ENCODE measurements at regions not wholly inside any gene's neighbourhood (a gene's known extent, or its start where the extent isn't known, plus 50 kb on each side); places are given as distances from the start of the nearest gene placed in this dataset.
"Not testable (repeated sequence)": the region's sequence is repeated elsewhere in the genome, so short reads cannot be mapped to it uniquely, and the experiment has no call there.

DNA sequence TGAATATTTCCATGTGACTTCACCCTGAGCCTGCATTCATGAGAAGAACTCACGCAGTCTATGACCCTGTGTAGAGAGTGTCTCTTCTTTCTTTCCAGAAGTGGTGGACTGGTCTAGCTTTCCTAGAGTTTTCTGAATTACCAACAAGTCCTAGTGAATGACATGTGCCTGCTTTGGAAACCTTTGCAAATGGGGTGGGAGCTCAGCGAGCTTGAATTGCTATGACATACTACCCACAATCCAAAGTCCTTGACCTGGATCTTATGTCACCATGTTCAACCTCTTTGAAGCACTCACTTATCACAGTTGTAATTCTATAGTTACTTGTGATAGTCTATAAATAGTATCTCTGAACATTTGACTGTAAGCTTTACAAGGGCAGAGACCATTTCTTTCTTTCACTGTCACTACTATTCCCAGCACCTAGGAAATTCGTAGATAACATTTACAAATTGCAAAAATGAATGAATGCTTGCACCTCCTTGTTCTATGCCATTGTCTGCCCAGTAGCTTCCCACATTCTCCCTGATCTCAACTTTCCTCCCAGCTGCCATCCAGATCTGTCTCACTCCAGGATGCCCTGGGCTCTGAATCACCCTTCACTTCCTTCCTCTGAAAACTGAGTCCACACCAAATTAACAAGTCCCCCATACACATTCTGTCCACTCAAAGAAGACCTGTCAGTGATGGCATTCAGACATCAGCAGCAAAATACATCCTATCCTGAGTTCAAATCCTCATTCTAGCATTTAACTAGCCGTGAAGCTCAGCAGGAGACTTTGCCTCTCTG, 201.9 kb upstream of the SESN3 start:
- DNase-seq = no peak

DNA sequence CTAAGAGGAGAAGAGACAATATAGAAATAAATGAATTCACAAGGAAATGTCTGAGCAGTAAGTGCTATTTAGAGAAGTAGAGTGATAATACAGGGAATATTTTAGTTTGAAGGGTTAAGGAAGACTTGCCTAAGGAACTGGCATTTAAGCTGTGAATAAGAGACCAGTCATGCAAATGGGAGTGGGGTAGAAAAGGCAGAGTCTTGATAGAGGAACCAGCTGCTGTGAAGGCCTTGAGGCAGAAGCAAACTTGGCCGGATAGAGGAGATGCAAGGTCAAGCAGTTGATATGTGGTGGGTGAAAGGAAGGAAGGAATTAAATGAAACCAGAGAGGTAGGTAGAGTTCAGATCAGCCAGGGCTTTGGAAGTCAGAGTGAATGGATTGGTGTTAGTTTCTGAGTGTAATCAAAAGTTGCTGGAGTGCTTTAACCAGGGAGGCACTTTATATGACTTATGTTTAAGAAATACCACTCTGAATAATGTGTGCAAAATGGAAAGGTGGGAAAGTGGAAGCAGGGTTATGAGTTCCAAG, 198.4 kb upstream of the SESN3 start:
- DNase-seq = no peak

DNA sequence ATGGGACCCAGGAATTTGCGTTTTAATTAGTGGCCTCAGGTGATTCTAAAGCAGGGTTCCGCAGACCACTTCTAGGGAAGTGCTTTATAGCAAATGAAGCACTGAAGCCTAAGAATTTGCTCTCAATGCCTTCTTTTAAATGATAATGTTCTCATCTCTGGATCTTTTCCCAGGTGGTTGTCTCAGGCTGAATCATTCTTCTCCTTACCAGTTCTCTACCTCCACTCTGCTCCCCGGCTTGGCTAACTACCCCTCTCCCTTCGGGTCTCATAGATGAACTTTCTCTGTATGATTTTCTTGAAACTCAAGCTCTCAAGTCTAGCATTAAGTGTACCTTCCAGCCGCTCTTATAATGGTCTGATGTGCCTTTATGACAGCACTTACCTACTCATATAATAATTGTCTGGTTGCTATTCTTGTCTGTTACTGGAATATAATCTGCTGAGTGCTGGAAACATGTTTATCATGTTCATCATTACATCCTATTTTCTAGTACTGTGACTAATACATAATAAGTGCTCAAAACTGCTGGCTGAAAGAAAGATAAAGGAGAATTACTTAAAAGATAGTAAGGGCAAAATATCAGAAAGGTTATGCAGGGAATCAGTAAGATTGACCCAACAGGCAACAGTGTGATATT, 195.9 kb upstream of the SESN3 start:
- DNase-seq = no peak

DNA sequence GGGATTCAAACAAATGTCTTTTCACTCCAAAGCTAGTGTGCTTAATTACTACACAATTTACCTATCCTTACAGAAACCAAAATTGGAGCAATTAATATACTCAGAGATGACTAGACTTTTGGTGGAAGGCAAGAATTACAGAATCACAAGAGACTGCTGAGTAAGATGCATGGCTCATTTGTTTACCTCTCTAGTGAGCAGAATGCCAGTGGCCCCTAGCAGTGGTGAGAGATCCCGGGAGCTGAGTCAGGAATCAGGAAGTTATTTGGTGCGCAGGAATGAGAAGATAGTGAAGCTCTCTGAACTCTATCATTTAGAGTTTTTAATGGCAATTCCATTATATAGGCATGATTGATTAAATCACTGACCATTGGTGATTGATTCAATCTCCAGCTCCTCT, 188.9 kb upstream of the SESN3 start:
- no peak for DNase-seq

DNA sequence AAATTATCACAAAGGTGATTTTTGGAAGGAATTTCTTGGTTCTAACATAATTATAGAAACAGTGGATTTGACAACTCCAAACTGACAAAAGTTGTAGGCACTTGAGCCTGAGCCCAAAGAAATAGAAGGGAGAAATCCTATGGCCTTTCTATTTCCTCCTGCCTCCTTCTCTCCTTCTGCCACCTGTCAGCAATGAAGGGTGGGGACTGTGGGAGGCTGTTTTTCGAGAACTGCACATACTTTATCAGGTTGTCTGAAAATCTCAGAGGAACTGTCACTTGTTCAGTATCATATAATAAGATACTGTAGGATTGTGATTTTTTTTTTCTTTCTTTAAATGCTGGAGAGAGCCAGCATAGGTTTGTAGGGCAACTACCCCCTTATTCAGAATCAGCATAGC, 187.9 kb upstream of the SESN3 start:
- no peak for DNase-seq

DNA sequence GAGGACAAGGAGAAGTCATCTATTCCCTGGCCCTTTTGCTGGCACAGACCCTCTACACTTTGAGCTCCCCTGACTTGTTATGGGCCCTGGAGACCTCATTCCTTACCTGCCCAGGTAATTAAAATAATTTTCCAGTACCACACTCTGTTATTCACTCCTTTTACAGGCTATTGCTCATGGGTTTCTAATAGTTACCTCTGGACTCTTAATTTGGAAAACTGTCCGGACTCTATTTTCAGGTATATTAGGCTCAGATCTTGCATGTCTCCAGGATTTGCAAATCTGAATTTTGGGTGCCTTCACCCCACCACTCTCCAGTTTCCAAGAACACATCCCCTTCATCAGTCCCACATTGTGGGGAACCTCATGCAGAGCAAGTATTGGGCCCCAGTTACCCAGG, 186.8 kb upstream of the SESN3 start:
- DNase-seq = no peak

DNA sequence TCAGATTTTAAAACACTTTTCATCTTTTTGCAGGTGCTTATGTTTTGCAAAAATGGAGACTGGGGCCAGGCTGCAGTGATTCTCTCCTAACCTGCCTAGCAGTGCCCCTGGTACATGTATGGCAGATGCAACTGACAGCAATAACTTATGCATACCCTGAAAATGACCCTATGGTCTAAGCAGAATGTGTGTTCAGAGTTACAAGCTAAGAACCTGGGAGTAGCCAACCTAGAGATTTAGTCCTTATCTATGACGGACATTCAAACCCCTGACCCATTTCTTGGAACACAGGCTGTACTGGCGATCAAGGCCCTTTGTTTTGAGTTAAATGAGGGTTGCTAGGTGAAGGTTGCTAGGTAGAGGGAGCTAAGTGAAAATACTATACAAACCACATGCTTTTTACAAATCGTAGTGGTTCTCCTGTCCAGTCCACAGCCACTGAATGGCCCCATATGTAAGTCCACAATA, 184.9 kb upstream of the SESN3 start:
- DNase-seq = no peak

DNA sequence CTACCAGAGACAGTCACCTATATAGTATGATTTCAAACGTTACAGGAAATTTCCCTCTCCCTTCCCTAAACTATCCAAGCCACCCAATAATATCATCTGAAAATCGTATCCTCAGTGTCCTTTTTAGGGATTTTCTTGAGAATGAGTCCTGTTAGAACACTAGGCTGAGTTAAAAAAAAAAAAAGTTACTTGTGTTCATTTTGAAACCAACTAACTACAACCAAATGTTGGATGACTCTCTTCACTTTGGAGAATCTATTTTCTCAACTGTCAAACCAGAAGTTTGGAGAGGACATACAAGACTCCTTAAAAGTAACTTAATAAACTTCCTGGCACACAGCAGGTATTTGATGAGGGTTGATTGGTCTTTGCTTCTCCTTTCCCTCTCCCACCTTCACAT, 183.2 kb upstream of the SESN3 start:
- no peak for DNase-seq

DNA sequence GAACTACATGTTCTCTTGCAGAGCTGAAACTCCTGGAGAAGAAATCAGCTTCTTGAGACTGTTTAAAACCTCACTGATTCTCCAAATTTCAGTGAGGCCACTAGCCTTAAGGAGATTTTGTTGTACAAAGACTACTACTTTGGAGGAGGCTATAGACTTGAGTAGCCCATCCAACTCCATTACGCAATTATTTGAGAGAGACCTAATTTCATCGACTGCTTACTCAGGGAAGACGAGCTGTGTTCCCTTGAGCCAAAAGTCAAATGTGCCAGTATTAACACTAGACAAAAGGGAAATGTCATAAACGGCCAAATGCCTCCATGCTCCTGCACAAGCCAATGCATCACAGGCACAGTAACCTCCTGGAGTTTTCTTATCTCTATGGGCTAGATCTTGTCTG, 182.8 kb upstream of the SESN3 start:
- DNase-seq = no peak

DNA sequence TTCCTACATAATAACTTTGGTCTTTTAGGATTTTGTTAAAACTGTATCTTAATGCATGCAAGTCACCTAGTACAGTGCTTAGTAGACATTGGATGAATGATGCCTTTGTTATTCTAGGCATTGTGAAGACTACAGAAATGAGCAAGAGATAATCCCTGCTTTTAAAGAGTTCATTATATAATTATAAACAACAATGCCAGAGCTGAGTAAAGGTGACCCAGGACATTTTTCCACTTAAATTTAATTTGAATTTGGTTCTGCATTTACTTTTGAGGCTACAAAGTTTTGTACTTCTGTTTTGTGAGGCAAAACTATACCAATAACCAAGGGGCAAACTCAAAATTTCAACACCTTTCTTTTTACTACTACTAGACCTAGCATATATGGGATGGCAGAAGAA, 182.0 kb upstream of the SESN3 start:
- DNase-seq = no peak

DNA sequence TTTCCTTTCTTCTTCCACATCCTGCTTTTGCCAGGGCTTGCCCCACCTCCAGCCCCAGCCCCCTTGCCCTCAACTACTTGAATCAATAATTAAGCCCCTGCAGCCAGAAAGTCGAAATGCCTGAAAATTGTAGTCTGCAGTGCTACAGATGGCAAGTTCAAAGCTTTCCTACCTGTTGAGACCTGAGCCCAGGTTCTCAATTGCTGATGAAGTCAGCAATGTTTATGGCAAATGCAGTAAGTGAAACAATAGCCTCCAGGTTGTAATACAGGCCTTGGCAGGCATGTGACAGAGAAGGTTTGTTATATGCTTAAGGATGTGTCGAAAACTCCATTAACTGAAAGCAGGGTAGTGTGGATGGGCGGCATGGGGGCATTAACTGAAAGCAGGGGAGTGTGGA, 181.1 kb upstream of the SESN3 start:
- no peak for DNase-seq

DNA sequence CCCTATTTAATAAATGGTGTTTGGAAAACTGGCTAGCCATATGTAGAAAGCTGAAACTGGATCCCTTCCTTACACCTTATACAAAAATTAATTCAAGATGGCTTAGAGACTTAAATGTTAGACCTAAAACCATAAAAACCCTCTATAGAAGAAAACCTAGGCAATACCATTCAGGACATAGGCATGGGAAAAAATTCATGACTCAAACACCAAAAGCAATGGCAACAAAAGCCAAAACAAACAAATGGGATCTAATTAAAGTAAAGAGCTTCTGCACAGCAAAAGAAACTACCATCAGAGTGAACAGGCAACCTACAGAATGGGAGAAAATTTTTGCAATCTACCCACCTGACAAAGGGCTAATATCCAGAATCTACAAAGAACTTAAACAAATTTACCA, 179.7 kb upstream of the SESN3 start:
- not testable (repeated sequence) for DNase-seq

DNA sequence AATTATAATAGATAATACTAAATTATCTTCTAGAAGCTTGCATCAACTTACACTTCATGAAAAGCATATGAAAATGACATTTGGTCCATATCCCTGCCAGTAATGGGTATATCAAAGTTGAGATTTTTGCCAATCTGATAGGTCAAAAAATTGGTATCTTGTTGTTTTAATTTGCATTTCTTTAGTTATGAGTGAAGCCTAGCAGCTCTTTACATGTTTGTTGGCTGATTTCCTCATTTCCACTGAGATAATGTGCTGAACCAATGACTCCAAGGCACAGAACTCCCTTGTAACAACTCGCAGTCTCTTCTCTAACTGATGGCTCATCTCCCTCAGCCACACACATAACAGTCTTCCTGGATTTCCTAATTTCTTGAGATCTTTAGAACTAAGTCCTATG, 175.3 kb upstream of the SESN3 start:
- DNase-seq = no peak

DNA sequence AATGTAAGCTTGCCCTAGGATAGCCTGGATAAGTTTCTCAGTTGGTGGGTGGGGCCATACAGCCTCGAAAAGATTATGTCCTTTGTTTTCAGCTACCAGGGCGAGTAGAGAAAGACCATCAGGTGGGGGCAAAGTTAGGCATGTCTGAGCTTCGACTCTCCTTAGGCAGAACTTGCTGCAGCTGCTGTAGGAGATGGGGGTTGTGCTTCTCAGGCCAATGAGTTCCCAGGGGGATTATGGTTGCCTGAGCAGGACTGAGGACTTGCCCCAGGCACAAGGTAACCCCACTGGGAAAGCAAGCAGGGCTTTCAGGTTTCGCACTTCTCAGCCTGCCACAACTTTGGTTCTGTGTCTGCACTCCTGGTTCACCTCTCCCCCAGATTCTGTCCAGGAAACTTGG, 173.4 kb upstream of the SESN3 start:
- DNase-seq = no peak

DNA sequence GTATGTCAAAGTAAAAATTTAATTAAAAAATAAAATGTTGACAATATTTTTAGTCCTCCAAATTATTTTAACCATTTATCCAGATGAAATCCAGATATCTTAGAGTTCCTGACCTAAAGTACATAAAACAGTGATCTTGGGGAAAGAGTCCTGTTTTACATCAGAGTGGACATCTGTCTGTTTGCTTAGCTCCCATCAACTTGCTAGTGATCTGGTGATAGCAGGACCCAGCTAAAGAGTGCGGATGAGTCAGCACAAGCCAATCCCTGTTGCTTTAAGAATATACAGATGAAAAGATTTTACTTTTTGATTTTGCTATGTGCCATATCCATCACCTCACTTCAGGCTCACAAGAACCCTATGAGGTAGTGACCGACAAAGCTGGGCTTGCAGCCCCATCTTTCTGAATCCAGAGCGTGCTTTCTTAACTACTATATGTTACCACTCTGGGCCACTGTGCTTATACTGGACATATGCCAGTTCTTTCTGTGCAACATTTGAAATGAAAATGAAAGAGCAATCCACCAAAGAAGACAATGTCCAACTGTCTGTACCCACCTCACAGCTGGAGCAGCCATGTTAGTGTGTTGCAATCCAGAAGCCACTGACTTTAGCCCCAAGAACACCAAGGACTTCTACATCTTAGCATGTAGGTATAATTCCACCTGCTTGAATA, 167.6 kb upstream of the SESN3 start:
- DNase-seq = no peak

DNA sequence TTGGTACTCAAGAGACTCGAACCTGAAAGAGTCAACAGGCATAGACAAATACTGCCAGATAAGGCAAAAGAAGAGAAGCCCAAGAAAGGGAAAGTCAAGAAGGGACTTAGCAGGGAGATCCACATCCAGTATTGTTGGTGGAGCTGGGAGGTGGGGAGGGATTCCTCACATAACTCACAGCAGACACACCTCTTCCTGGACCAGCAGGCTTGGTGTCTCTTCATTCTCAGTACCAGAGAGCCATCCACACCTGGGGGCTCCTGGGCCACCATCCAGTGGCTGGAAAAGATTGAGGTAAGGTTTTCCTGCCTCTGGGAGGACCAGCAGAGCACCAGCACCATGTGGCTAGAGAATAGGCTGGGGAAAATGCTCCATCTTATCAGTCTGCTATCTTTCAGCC, 161.6 kb upstream of the SESN3 start:
- DNase-seq = no peak

DNA sequence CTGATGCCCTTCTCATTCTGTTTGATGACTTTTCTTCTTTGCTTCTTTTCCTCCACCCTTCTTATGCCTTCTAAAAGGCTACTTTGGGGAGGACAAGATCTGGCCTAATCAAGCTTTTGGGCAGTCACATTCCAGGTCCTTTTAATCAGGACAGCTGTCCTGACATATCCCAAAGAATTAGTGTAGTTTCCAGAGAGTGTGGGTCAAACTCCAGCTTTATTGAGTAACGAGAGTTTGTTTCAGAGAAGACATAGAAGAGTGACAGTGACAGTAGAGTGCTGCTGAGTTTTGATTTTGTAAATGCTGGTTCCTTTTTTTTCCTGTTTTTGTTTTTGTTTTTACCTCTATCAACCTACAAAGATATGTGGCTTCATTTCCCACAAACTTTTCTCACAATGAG, 158.4 kb upstream of the SESN3 start:
- DNase-seq = no peak

DNA sequence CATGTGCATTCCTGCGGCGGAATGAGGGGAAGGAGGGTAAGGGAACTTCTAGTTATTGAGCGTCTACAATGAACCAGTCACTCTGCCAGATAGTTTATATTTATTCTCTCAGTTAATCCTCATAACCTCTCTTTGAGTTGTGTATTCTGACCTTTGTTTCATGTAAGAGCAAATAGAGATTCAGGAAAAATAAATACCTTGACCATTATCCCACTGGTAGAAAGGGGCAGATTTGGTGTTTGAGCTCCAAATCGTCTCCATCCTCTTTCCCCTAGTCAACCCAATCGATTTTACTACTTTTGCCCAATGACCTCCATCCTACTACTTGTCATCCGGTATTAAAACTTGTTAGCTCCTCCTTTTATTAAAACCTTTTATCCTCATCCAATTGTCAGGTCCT, 157.1 kb upstream of the SESN3 start:
- no peak for DNase-seq

DNA sequence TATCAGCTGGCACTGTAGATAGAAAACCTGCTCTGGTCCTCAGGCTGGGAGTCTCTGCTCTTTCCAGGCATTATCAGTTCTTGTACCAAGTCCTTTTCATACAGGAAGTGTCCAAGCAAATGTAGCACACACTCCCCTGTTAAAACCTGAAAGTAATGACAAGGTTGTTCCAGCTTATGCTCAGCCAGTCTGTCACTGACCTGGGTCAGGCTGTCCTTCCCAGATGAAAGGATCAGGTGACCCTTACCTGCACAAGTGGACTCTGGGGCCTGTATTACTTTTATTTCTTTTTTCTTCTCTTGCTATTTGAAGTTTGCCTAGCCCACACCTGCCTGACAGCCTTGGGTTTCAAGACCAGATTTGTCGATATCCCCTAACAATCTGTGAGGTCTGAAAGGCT, 156.3 kb upstream of the SESN3 start:
- DNase-seq = no peak

DNA sequence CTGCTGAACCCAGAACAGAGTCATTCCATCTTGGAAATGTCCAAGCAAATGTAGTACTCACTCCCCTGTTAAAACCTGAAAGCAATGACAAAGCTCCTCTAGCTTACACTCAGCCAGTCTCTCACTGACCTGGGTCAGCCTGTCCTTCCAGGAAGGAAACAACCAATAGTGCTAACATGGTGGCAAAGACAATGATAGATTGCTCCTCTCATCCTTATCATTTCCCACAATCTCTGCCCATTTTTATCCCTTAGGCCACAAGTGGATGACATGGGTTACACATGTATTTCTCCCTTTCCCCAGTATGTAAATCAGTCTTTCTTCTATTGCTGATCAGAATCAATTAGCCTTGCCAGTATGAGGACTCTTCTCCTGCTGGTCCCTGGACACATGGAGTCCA, 154.6 kb upstream of the SESN3 start:
- no peak for DNase-seq

DNA sequence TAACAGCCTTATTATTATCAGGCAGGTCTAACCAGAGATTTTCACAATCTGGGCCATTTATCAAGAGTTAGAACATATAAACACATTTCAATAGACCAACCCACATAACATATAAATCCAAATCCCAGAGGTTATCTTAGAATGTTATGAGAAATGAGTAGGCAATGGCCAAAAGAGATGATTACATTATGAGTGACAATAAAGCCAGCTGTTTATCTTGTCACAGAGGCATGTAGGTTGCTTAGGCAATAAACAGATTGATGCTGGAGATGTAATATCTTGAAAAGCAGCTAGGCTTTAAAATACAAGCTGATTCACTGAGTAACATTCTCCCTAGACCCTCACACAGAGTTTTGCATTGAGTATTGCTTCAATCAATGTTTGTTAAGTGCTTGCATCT, 148.5 kb upstream of the SESN3 start:
- no peak for DNase-seq

DNA sequence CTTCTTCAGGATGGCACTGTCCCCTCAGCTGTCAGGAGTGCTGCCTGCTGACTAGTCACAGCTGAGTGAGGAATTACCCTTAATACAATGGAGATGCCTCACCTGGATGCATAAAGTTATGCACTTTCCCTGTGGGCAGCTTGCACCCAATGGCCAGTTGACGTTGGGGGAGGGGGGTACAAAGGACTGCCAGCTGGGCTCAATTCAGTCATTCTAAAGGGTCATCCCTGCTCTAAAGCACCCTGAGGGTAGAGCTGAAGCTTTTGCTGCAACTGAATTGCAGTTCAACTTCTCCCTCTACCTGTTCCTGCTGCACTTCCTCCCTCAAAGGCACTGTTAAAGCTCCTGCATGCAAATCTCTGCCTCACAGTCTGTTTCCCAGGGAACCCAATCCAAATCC, 147.8 kb upstream of the SESN3 start:
- DNase-seq = no peak

DNA sequence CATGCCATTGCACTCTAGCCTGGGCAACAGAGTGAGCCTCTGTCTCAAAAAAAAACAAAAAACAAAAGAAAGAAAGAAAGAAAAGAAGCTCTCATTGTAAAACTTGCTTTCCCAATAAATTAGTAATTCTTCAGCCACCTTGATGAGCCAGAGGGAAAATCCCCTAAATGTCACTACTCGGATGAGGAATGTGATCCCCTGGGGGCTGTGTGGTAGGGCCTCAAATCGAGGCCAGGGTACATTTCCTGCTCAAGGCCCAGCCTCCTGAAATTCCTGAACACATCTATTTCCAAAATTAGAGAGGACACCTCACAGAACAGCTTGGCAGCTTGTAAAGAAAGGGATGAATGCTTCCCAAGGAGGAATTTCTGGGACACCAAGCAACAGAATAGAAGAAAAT, 147.1 kb upstream of the SESN3 start:
- DNase-seq = no peak

DNA sequence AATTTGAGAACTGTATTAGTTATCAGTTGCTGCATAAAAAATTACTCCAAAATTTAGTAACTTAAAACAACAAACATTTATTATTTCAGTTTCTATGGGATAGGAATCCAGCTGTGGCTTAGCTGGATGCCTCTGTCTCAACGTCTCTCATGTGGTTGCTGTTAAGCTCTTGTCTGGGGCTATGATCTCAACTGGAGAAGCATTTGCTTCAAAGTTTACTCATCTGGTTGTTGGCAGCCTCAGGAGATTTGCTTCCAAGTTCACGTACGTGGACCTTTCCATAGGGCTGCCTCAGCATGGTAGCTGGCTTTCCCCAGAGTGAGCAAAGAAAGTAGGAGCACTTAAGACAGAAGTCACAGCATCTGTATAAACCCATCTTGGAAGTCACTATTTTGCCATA, 144.9 kb upstream of the SESN3 start:
- peak; percentile 42 for DNase-seq
